H9 (cell line): ENCODE measurements at regions not wholly inside any gene's neighbourhood (a gene's known extent, or its start where the extent isn't known, plus 50 kb on each side); places are given as distances from the start of the nearest gene placed in this dataset.

Source experiments
- DNase-seq: peaks from one replicate; pipeline ENCODE4 v3.0.0-alpha.2; 2017
- H2AFZ ChIP-seq: one replicate; pipeline ENCODE4 v1.6.1; 2013; ENCODE audit warnings: mild to moderate bottlenecking, low read length, control low read depth, moderate library complexity
- H2AK5ac ChIP-seq: 2 replicates; pipeline ENCODE4 v1.6.1; 2013; ENCODE audit warnings: low read length, control low read depth, mixed read lengths; ENCODE audit not compliant: insufficient read length
- H2BK120ac ChIP-seq: one replicate; pipeline ENCODE4 v1.6.1; 2013; ENCODE audit warnings: low read depth, mild to moderate bottlenecking, low read length, control low read depth, inconsistent platforms; ENCODE audit not compliant: poor library complexity, severe bottlenecking
- H2BK12ac ChIP-seq: 2 replicates; pipeline ENCODE4 v1.6.1; 2013; ENCODE audit warnings: low read length, control low read depth, mixed read lengths, low read depth; ENCODE audit not compliant: insufficient read length
- H2BK15ac ChIP-seq: 2 replicates; pipeline ENCODE4 v1.6.1; 2013; ENCODE audit warnings: low read depth, low read length, control low read depth
- H2BK20ac ChIP-seq: one replicate; pipeline ENCODE4 v1.6.1; 2013; ENCODE audit warnings: low read depth, mild to moderate bottlenecking, low read length, control low read depth, inconsistent platforms; ENCODE audit not compliant: poor library complexity, severe bottlenecking
- H2BK5ac ChIP-seq: 2 replicates; pipeline ENCODE4 v1.6.1; 2013; ENCODE audit warnings: low read length, control low read depth, mixed read lengths; ENCODE audit not compliant: insufficient read length
- H3K14ac ChIP-seq: 2 replicates; pipeline ENCODE4 v1.6.1; 2013; ENCODE audit warnings: low read length, control low read depth; ENCODE audit not compliant: insufficient read depth
- H3K18ac ChIP-seq: 2 replicates; pipeline ENCODE4 v1.6.1; 2013; ENCODE audit warnings: low read depth, mild to moderate bottlenecking, mixed read lengths, low read length, control low read depth; ENCODE audit not compliant: insufficient read length
- H3K23ac ChIP-seq: 2 replicates; pipeline ENCODE4 v1.6.1; 2013; ENCODE audit warnings: low read length, control low read depth, mixed read lengths, low read depth; ENCODE audit not compliant: insufficient read length
- H3K23me2 ChIP-seq: 2 replicates; pipeline ENCODE4 v1.6.1; 2013; ENCODE audit warnings: low read depth, mild to moderate bottlenecking, mixed read lengths, low read length, control low read depth; ENCODE audit not compliant: insufficient read length, poor library complexity, severe bottlenecking
- H3K27ac ChIP-seq: 2 replicates; pipeline ENCODE4 v1.5.1; 2013; ENCODE audit warnings: low read length, control low read depth, mixed read lengths, low read depth; ENCODE audit not compliant: insufficient read length
- H3K27me3 ChIP-seq: 2 replicates; pipeline ENCODE4 v1.6.1; 2013; ENCODE audit warnings: low read length, control low read depth, inconsistent platforms; ENCODE audit not compliant: insufficient read depth
- H3K4ac ChIP-seq: 2 replicates; pipeline ENCODE4 v1.6.1; 2013; ENCODE audit warnings: low read depth, mild to moderate bottlenecking, control low read depth, inconsistent platforms, low read length, moderate library complexity
- H3K4me1 ChIP-seq: 2 replicates; pipeline ENCODE4 v1.6.1; 2013; ENCODE audit warnings: low read length, control low read depth, inconsistent platforms; ENCODE audit not compliant: insufficient read depth
- H3K4me2 ChIP-seq: 2 replicates; pipeline ENCODE4 v1.6.1; 2013; ENCODE audit warnings: low read length, control low read depth, mixed read lengths; ENCODE audit not compliant: insufficient read length, insufficient read depth
- H3K56ac ChIP-seq: 2 replicates; pipeline ENCODE4 v1.6.1; 2013; ENCODE audit warnings: low read depth, mild to moderate bottlenecking, mixed read lengths, low read length, control low read depth; ENCODE audit not compliant: insufficient read length
- H3K79me1 ChIP-seq: 2 replicates; pipeline ENCODE4 v1.6.1; 2013; ENCODE audit warnings: low read depth, mild to moderate bottlenecking, moderate library complexity, low read length, control low read depth, inconsistent platforms; ENCODE audit not compliant: insufficient read depth, poor library complexity, severe bottlenecking
- H3K79me2 ChIP-seq: 2 replicates; pipeline ENCODE4 v1.6.1; 2013; ENCODE audit warnings: low read length, control low read depth, inconsistent platforms; ENCODE audit not compliant: insufficient read depth
- H3K9ac ChIP-seq: 2 replicates; pipeline ENCODE4 v1.6.1; 2013; ENCODE audit warnings: low read length, control low read depth, mixed read lengths; ENCODE audit not compliant: insufficient read length; ENCODE audit errors: extremely low read depth
- H3K9me3 ChIP-seq: one replicate; pipeline ENCODE4 v1.6.1; 2013; ENCODE audit warnings: low read depth, low read length, inconsistent platforms; ENCODE audit not compliant: control insufficient read depth
- H3T11ph ChIP-seq: one replicate; pipeline ENCODE4 v1.6.1; 2013; ENCODE audit warnings: mild to moderate bottlenecking, low read length, control low read depth, inconsistent platforms
- H4K20me1 ChIP-seq: one replicate; pipeline ENCODE4 v1.6.1; 2013; ENCODE audit not compliant: control insufficient read depth, insufficient read length, insufficient read depth
- H4K5ac ChIP-seq: 2 replicates; pipeline ENCODE4 v1.6.1; 2013; ENCODE audit warnings: low read depth, mild to moderate bottlenecking, mixed read lengths, low read length, control low read depth; ENCODE audit not compliant: insufficient read length
- H4K8ac ChIP-seq: replicated peaks from 2 replicates; pipeline ENCODE4 v1.6.1; 2013; ENCODE audit warnings: low read length, control low read depth, mixed read lengths, low read depth; ENCODE audit not compliant: insufficient read length
- H4K91ac ChIP-seq: 2 replicates; pipeline ENCODE4 v1.6.1; 2013; ENCODE audit warnings: low read depth, mild to moderate bottlenecking, moderate library complexity, mixed read lengths, low read length, control low read depth; ENCODE audit not compliant: insufficient read length
- H3K27ac Mint-ChIP-seq, 3 experiments: 2 replicates in 2 of 3; 3 replicates in 1 of 3; pipeline ENCODE4 v1.8.0; 2020 to 2021; ENCODE audit warnings: mixed read lengths in 3 of 3, mild to moderate bottlenecking in 1 of 3, moderate library complexity in 1 of 3
- H3K27me3 Mint-ChIP-seq: 2 replicates; pipeline ENCODE4 v1.8.0; 2021; ENCODE audit warnings: low read depth, mild to moderate bottlenecking, moderate library complexity, mixed read lengths
- H3K36me3 Mint-ChIP-seq, 3 experiments: 2 replicates in 2 of 3; 3 replicates in 1 of 3; pipeline ENCODE4 v1.8.0; 2020 to 2021; ENCODE audit warnings: low read depth in 3 of 3, mixed read lengths in 3 of 3; ENCODE audit not compliant: insufficient read depth in 1 of 3
- H3K4me1 Mint-ChIP-seq, 2 experiments: 2 replicates each; pipeline ENCODE4 v1.8.0; 2020; ENCODE audit warnings: mixed read lengths in 2 of 2
- H3K4me3 Mint-ChIP-seq, 2 experiments: 2 replicates in 1 of 2; 3 replicates in 1 of 2; pipeline ENCODE4 v1.8.0; 2020 to 2021; ENCODE audit warnings: mild to moderate bottlenecking in 2 of 2, mixed read lengths in 2 of 2, moderate library complexity in 1 of 2
- H3K9me3 Mint-ChIP-seq, 2 experiments: 2 replicates in 1 of 2; 3 replicates in 1 of 2; pipeline ENCODE4 v1.8.0; 2020; ENCODE audit warnings: mild to moderate bottlenecking in 2 of 2, mixed read lengths in 2 of 2, moderate library complexity in 1 of 2
- WGBS: extraction: QIAGEN DNeasy Blood & Tissue Kit; methylation state at CpG from one replicate; pipeline ENCODE4 v1.1.7; 2013; ENCODE audit warnings: missing lambda C conversion rate, low lambda C conversion rate, mixed read lengths; ENCODE audit not compliant: insufficient read length; ENCODE audit errors: extremely low coverage; 5-methylcytosine and 5-hydroxymethylcytosine counted together
- TF ChIP-seq, protein P1 (sequence below): fragments of 200-600 bp; sonication (generic); conservative IDR thresholded peaks from 3 replicates; pipeline ENCODE4 v1.8.0; 2021; ENCODE audit warnings: antibody characterized with exemption, mild to moderate bottlenecking

DNA sequence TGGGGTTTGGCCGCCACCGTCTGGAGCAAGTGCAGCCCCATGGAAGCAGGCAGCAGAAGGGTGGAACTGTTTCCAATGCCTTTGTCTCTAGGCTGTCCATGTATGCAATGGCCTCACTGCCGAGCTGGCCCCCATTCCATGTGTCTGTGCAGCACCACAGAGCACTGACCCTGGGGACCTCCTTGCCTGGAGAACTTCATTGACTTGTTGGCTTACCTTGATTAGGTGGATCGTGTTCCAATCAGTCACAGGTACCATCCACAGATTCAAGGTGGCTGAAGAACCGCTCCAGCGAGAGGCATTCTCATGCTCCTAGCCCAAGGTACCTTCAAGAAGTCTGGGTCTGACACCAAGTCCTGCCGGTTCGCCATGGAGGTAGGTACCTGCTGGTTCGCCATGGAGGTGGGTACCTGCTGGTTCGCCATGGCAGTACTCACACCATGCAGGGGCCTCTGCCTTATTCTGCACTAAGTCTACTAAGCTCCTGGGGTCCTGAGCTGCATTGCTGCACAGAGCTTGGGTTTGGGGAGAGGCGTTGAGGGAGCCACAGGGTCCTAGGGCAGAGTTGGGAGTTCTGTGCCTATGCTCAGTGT lies 358.3 kb upstream of the IRX1 start:
- no peak for DNase-seq
- peaks cover 4 to 31% (median 7%) of the 10 kb centered on the region in 3 experiments; a peak in 5 of 7 replicates for H3K36me3 Mint-ChIP-seq
- H3T11ph ChIP-seq: no peak overlapping the region
- no peak overlapping the region for H3K4ac ChIP-seq
- no peak overlapping the region for H2AFZ ChIP-seq
- TF ChIP-seq, protein P1, sequence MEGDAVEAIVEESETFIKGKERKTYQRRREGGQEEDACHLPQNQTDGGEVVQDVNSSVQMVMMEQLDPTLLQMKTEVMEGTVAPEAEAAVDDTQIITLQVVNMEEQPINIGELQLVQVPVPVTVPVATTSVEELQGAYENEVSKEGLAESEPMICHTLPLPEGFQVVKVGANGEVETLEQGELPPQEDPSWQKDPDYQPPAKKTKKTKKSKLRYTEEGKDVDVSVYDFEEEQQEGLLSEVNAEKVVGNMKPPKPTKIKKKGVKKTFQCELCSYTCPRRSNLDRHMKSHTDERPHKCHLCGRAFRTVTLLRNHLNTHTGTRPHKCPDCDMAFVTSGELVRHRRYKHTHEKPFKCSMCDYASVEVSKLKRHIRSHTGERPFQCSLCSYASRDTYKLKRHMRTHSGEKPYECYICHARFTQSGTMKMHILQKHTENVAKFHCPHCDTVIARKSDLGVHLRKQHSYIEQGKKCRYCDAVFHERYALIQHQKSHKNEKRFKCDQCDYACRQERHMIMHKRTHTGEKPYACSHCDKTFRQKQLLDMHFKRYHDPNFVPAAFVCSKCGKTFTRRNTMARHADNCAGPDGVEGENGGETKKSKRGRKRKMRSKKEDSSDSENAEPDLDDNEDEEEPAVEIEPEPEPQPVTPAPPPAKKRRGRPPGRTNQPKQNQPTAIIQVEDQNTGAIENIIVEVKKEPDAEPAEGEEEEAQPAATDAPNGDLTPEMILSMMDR: no peak
- H3K4me3 Mint-ChIP-seq: no peak overlapping the region
- no peaks in the 10 kb centered on the region for H4K20me1 ChIP-seq
- H3K79me2 ChIP-seq: no peaks in the 10 kb centered on the region
- peaks cover 28 to 33% of the 10 kb centered on the region in 2 experiments for H3K9me3 Mint-ChIP-seq
- H4K8ac ChIP-seq: no peak overlapping the region
- no peaks in the 10 kb centered on the region for H3K4me1 Mint-ChIP-seq
- H2BK5ac ChIP-seq: no peak overlapping the region
- H3K27me3 Mint-ChIP-seq: peaks cover 3% of the 10 kb centered on the region
- H3K14ac ChIP-seq: no peak overlapping the region
- H3K56ac ChIP-seq: no peak overlapping the region
- H3K79me1 ChIP-seq: no peaks in the 10 kb centered on the region
- no peak overlapping the region for H2BK15ac ChIP-seq
- H3K18ac ChIP-seq: no peak overlapping the region
- H2BK12ac ChIP-seq: no peak overlapping the region
- no peak overlapping the region for H3K4me2 ChIP-seq
- WGBS: no CpG with 5 or more reads among the region's 11 CpGs
- H3K27me3 ChIP-seq: no peaks in the 10 kb centered on the region
- no peaks in the 10 kb centered on the region for H3K23me2 ChIP-seq
- no peak overlapping the region for H2AK5ac ChIP-seq
- H3K9me3 ChIP-seq: peaks cover 5% of the 10 kb centered on the region
- no peak overlapping the region for H3K27ac ChIP-seq
- no peak overlapping the region for H3K23ac ChIP-seq
- H2BK20ac ChIP-seq: no peak overlapping the region
- H2BK120ac ChIP-seq: no peak overlapping the region
- no peaks in the 10 kb centered on the region for H3K4me1 ChIP-seq
- H3K27ac Mint-ChIP-seq: no peak overlapping the region
- no peak overlapping the region for H4K91ac ChIP-seq
- H3K9ac ChIP-seq: no peak overlapping the region
- no peak overlapping the region for H4K5ac ChIP-seq
